Ascending aorta (tissue), 2 donors: ENCODE measurements at regions not wholly inside any gene's neighbourhood (a gene's known extent, or its start where the extent isn't known, plus 50 kb on each side); places are given as distances from the start of the nearest gene placed in this dataset.

ENCODE experiments used
- DNase-seq, 2 donors: peaks; one replicate each; pipeline ENCODE4 v3.0.0-alpha.2; 2019; ENCODE audit warnings: low spot score in 2 of 2
- H3K27ac ChIP-seq, 2 donors: fragments of 200-600 bp; sonication (generic); one replicate each; pipeline ENCODE4 v1.5.1; 2016 to 2017; ENCODE audit warnings: mild to moderate bottlenecking in 1 of 2
- H3K27me3 ChIP-seq: fragments of 200-600 bp; sonication (generic); one replicate; pipeline ENCODE4 v1.5.1; 2017
- H3K36me3 ChIP-seq, 2 donors: fragments of 200-600 bp; sonication (generic); one replicate each; pipeline ENCODE4 v1.5.1; 2016
- H3K4me1 ChIP-seq, 2 donors: fragments of 200-600 bp; sonication (generic); one replicate each; pipeline ENCODE4 v1.5.1; 2016 to 2017; ENCODE audit warnings: mild to moderate bottlenecking in 1 of 2
- H3K4me3 ChIP-seq, 2 donors: fragments of 200-600 bp; sonication (generic); one replicate each; pipeline ENCODE4 v1.5.1; 2016 to 2017; ENCODE audit warnings: mild to moderate bottlenecking in 1 of 2
- H3K9me3 ChIP-seq, 2 donors: fragments of 200-600 bp; sonication (generic); one replicate each; pipeline ENCODE4 v1.5.1; 2016
- intact Hi-C: fragments of 100-400 bp; cut with DNase I; formaldehyde crosslinking; loops from one replicate; pipeline ENCODE4 v1.15.1; 2023
- TF ChIP-seq, protein P1 (sequence below), 3 experiments: fragments of 200-600 bp in 2 of 3; fragments of 450-650 bp in 1 of 3; sonication (generic) in 2 of 3; IDR thresholded peaks; one replicate each; pipeline ENCODE4 v1.5.1; 2016 to 2019; ENCODE audit warnings: antibody characterized with exemption in 3 of 3, mild to moderate bottlenecking in 1 of 3, moderate library complexity in 1 of 3

- Histone ChIP-seq H3K36me3 (no peaks in the 10 kb centered on the region), H3K4me3 (no peak overlapping the region), H3K27me3 (no peaks in the 10 kb centered on the region), H3K4me1 (no peaks in the 10 kb centered on the region), H3K9me3 (no peaks in the 10 kb centered on the region), H3K27ac (no peak overlapping the region)
- no peak for DNase-seq
- TF ChIP-seq, protein P1, sequence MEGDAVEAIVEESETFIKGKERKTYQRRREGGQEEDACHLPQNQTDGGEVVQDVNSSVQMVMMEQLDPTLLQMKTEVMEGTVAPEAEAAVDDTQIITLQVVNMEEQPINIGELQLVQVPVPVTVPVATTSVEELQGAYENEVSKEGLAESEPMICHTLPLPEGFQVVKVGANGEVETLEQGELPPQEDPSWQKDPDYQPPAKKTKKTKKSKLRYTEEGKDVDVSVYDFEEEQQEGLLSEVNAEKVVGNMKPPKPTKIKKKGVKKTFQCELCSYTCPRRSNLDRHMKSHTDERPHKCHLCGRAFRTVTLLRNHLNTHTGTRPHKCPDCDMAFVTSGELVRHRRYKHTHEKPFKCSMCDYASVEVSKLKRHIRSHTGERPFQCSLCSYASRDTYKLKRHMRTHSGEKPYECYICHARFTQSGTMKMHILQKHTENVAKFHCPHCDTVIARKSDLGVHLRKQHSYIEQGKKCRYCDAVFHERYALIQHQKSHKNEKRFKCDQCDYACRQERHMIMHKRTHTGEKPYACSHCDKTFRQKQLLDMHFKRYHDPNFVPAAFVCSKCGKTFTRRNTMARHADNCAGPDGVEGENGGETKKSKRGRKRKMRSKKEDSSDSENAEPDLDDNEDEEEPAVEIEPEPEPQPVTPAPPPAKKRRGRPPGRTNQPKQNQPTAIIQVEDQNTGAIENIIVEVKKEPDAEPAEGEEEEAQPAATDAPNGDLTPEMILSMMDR (IDR thresholded peaks at IDR 0.05): no peak
- intact Hi-C loops: no loop called here
Measured at GRCh38 chr3:71912839-71913495, 128.0 kb upstream of the PROK2 start.

DNA sequence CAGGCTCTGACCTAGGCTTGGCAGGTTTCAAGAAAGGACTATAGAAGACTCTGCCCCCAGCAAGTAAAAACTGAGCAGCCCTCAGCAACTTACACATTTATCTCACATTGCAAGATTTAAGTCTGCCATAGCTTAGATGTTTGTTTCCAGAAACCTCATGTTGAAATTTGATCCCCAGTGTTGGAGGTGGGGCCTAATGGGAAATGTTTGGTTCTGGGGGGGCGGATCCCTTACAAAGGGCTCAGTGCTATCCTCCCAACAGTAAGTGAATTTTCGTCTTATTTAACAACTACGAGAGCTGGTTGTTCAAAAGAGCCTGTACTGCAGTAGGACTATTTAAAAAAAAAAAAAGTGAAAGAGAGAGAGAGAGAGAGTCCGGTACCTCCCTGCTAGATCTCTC, 125.2 kb upstream of the PROK2 start:
- H3K4me1 ChIP-seq: no peaks in the 10 kb centered on the region
- H3K9me3 ChIP-seq: no peaks in the 10 kb centered on the region
- TF ChIP-seq, protein P1 (IDR thresholded peaks at IDR 0.05): no peak
- intact Hi-C loops: no loop called here
- DNase-seq: no peak
- H3K27me3 ChIP-seq: no peaks in the 10 kb centered on the region
- H3K27ac ChIP-seq: no peak overlapping the region
- no peaks in the 10 kb centered on the region for H3K36me3 ChIP-seq
- no peak overlapping the region for H3K4me3 ChIP-seq

DNA sequence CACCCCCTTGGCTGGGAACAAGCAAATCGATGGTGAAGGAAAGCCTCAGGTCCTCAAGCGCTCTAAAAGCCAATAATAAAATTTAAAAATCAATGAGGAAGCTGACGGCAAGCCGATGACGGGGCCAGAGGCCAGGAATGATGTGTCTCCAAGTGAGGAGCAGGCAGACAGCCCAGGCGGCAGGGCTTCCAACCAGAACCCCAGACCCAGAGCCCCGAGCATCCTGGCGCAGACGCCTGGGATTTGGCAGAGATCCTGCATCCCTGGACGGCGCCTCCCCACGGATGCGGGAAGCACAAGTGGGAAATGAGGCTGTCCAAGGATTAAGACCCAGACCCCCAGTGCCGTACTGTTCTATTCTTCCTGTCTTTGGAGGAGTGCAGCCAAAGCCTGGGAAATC, 123.0 kb upstream of the PROK2 start:
- no peak for DNase-seq
- no peak overlapping the region for H3K27ac ChIP-seq
- no peaks in the 10 kb centered on the region for H3K4me1 ChIP-seq
- intact Hi-C loops: no loop called here
- H3K4me3 ChIP-seq: no peak overlapping the region
- no peaks in the 10 kb centered on the region for H3K9me3 ChIP-seq
- no peaks in the 10 kb centered on the region for H3K27me3 ChIP-seq
- TF ChIP-seq, protein P1 (IDR thresholded peaks at IDR 0.05): no peak
- H3K36me3 ChIP-seq: no peaks in the 10 kb centered on the region

GRCh38 chr3:71906976-71907375, 122.0 kb upstream of the PROK2 start:
- TF ChIP-seq, protein P1 (IDR thresholded peaks at IDR 0.05): no peak
- Histone ChIP-seq H3K27ac (no peak overlapping the region), H3K9me3 (no peaks in the 10 kb centered on the region), H3K36me3 (no peaks in the 10 kb centered on the region), H3K4me3 (no peak overlapping the region), H3K4me1 (peaks cover 0 to 4% of the 10 kb centered on the region in 2 donors), H3K27me3 (no peaks in the 10 kb centered on the region)
- intact Hi-C loops: no loop called here
- no peak for DNase-seq

GRCh38 chr3:71905426-71905825, 120.5 kb upstream of the PROK2 start:
- TF ChIP-seq, protein P1 (IDR thresholded peaks at IDR 0.05): no peak
- no peak for DNase-seq
- peaks cover 0 to 4% of the 10 kb centered on the region in 2 donors for H3K4me1 ChIP-seq

GRCh38 chr3:71903936-71904335, 119.0 kb upstream of the PROK2 start:
- H3K4me1 ChIP-seq: peaks cover 0 to 4% of the 10 kb centered on the region in 2 donors
- DNase-seq: no peak
- TF ChIP-seq, protein P1 (IDR thresholded peaks at IDR 0.05): no peak
- H3K4me3 ChIP-seq: no peak overlapping the region
- H3K9me3 ChIP-seq: no peaks in the 10 kb centered on the region
- no peaks in the 10 kb centered on the region for H3K27me3 ChIP-seq
- intact Hi-C loops: no loop called here
- H3K27ac ChIP-seq: no peak overlapping the region
- H3K36me3 ChIP-seq: no peaks in the 10 kb centered on the region

More at GRCh38 chr3:71905426-71905825, 120.5 kb upstream of the PROK2 start:
- Histone ChIP-seq H3K36me3 (no peaks in the 10 kb centered on the region), H3K27ac (no peak overlapping the region), H3K4me3 (no peak overlapping the region), H3K9me3 (no peaks in the 10 kb centered on the region), H3K27me3 (no peaks in the 10 kb centered on the region)
- intact Hi-C loops: no loop called here
